NCI-H345 (cell line): ENCODE measurements at regions not wholly inside any gene's neighbourhood (a gene's known extent, or its start where the extent isn't known, plus 50 kb on each side); places are given as distances from the start of the nearest gene placed in this dataset.
"Not testable (repeated sequence)": the region's sequence is repeated elsewhere in the genome, so short reads cannot be mapped to it uniquely, and the experiment has no call there.

ENCODE experiments used
- DNase-seq: peaks from one replicate; lab custom pipeline; 2025; lab: John Stamatoyannopoulos, UW

- DNase-seq: no peak
These were observed 59.6 kb upstream of the MAN2A1 start for GRCh38 chr5:109630093-109630492.

GRCh38 chr5:109628591-109628990 is 61.1 kb upstream of the MAN2A1 start:
- no peak for DNase-seq

- DNase-seq: not testable (repeated sequence)
These were observed 68.5 kb upstream of the MAN2A1 start for GRCh38 chr5:109621266-109621665.

GRCh38 chr5:109620651-109621050 is 69.1 kb upstream of the MAN2A1 start:
- no peak for DNase-seq

- no peak for DNase-seq
These were observed 70.1 kb upstream of the MAN2A1 start for GRCh38 chr5:109619606-109620005.

- DNase-seq: no peak
These were observed 70.7 kb upstream of the MAN2A1 start for GRCh38 chr5:109619021-109619460.

- no peak for DNase-seq
These were observed 74.7 kb upstream of the MAN2A1 start for GRCh38 chr5:109614981-109615380.

GRCh38 chr5:109614301-109614700 is 75.4 kb upstream of the MAN2A1 start:
- DNase-seq: no peak

- no peak for DNase-seq
These were observed 77.3 kb upstream of the MAN2A1 start for GRCh38 chr5:109612278-109612905.

- DNase-seq: no peak
These were observed 78.2 kb upstream of the MAN2A1 start for GRCh38 chr5:109611505-109611904.

GRCh38 chr5:109611061-109611460 is 78.7 kb upstream of the MAN2A1 start:
- no peak for DNase-seq

- no peak for DNase-seq
These were observed 79.1 kb upstream of the MAN2A1 start for GRCh38 chr5:109610581-109610980.

- DNase-seq: no peak
These were observed 84.5 kb upstream of the MAN2A1 start for GRCh38 chr5:109605207-109605730.

- no peak for DNase-seq
These were observed 85.0 kb upstream of the MAN2A1 start for GRCh38 chr5:109604758-109605157.

GRCh38 chr5:109601736-109602135 is 88.0 kb upstream of the MAN2A1 start:
- DNase-seq: no peak

GRCh38 chr5:109597893-109598292 is 91.8 kb upstream of the MAN2A1 start:
- DNase-seq: no peak

GRCh38 chr5:109594217-109594616 is 95.5 kb upstream of the MAN2A1 start:
- DNase-seq: no peak

GRCh38 chr5:109590799-109591198 is 98.9 kb upstream of the MAN2A1 start:
- DNase-seq: no peak

- no peak for DNase-seq
These were observed 99.7 kb upstream of the MAN2A1 start for GRCh38 chr5:109589986-109590385.

GRCh38 chr5:109589239-109589638 is 100.5 kb upstream of the MAN2A1 start:
- DNase-seq: no peak

- DNase-seq: no peak
These were observed 101.3 kb upstream of the MAN2A1 start for GRCh38 chr5:109588281-109589035.

- no peak for DNase-seq
These were observed 104.6 kb upstream of the MAN2A1 start for GRCh38 chr5:109584986-109585599.

GRCh38 chr5:109580225-109580624 is 109.5 kb upstream of the MAN2A1 start:
- no peak for DNase-seq
